ENCODE measurements at regions not wholly inside any gene's neighbourhood (a gene's known extent, or its start where the extent isn't known, plus 50 kb on each side); places are given as distances from the start of the nearest gene placed in this dataset.
"Not testable (repeated sequence)": the region's sequence is repeated elsewhere in the genome, so short reads cannot be mapped to it uniquely, and the experiment has no call there.

DNA sequence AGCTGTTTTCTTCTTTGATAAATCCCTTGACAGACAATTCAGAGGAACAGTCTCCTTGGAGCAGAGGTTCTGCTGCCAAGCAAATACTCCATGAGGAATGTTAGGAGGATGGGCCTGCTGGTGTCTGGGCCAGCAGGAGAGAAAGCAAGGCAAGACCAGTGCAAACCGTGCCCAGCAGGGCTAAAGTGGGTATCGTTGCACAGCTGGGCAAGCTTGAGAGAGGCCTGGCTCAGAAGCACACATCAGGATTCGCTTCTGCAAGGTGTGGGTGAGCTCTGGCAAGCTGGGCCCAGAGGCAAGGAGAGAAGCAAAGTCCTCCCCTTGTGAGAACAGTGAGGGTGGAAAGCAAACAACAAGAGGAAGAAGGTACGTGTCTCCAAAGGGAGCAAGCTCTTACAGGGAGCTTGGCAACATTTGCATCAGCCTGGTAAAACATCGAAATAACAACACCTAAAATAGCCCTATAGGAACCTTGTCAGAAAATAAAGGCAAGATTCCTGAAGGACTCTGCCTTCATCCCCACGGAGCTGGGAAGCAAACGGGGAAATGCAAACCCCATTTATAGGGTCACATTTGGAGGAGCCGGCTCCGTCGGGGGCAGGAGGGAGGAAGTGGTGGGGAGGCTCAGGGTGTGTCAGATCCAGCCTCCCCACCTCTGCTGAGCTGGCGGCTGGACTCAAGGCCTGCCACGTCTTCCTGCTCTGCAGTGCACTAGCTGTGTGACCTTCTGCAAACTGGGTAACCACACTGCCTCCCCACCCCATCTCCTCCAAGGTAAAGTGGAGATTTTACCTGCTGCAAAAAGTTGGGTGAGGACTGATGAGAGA is 62.3 kb upstream of the HIVEP3 start:
- DNase-seq (ENCODE audit: low read depth) = no peak

- DNase-seq (ENCODE audit: low read depth) = no peak
These were observed 60.3 kb upstream of the HIVEP3 start for GRCh38 chr1:41978986-41979385.

GRCh38 chr1:41977326-41977725 is 58.6 kb upstream of the HIVEP3 start:
- no peak for DNase-seq (ENCODE audit: low read depth)

DNA sequence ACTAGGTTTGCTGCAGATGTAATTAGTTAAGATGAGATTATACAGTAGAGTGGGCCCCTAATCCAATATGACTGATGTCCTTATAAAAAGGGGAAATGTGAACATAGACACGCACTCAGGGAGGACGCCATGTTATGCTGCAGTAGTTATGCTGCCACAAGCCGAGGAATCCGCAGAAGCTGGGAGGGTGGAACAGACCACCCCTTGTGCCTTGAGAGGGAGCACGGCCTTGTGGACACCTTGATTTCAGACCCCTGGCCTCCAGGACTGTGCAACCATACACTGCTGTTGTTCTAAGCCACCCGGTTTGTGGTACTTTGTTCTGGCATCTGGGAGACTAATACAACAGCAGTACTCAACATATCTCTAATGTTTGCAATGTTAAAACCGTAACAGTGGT is 57.9 kb upstream of the HIVEP3 start:
- DNase-seq (ENCODE audit: low read depth) = no peak

- DNase-seq (ENCODE audit: low read depth) = no peak
These were observed 57.3 kb upstream of the HIVEP3 start for GRCh38 chr1:41975850-41976569.

- no peak for DNase-seq (ENCODE audit: low read depth)
These were observed 56.4 kb upstream of the HIVEP3 start for GRCh38 chr1:41975121-41975520.

DNA sequence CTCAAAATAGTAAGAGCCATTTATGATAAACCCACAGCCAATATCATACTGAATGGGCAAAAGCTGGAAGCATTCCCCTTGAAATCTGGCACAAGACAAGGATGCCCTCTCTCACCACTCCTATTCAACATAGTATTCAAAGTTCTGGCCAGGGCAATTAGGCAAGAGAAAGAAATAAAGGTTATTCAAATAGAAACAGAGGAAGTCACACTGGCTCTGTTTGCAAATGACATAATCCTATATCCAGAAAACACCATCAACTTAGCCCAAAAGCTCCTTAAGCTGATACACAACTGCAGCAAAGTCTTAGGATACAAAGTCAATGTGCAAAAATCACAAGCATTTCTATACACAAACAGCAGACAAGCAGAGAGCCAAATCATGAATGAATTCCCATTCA is 49.8 kb upstream of the HIVEP3 start:
- DNase-seq (ENCODE audit: low read depth) = not testable (repeated sequence)

Measured in stimulated activated CD8-positive, alpha-beta memory T cell treated with anti-CD3 and anti-CD28 coated beads, Interleukin-4, amount 100 ng/mL, for 24 hours (primary cell).